H1 (cell line): ENCODE measurements at regions not wholly inside any gene's neighbourhood (a gene's known extent, or its start where the extent isn't known, plus 50 kb on each side); places are given as distances from the start of the nearest gene placed in this dataset.

Experiments used
- ATF3 ChIP-seq: IDR thresholded peaks from 2 replicates; pipeline ENCODE4 v1.6.1; 2011; ENCODE audit warnings: low read depth, mild to moderate bottlenecking, low read length; ENCODE audit not compliant: insufficient read depth
- BRCA1 ChIP-seq: IDR thresholded peaks from 2 replicates; pipeline ENCODE4 v1.6.1; 2012; ENCODE audit warnings: low read depth, low read length, improper control_type of control experiment
- CTCF ChIP-seq, 3 experiments: IDR thresholded peaks; 1 replicate in 2 of 3; 2 replicates in 1 of 3; pipeline versions ENCODE4 v1.5.1 to v1.6.1; 2011; ENCODE audit warnings: low read length in 3 of 3, mild to moderate bottlenecking in 3 of 3, inconsistent platforms in 2 of 3, low read depth in 1 of 3, moderate library complexity in 1 of 3; ENCODE audit not compliant: insufficient read depth in 1 of 3; ENCODE audit errors: control extremely low read depth in 1 of 3
- EZH2 ChIP-seq: fragments of 200-600 bp; sonication (generic); IDR thresholded peaks from 2 replicates; pipeline ENCODE4 v1.7.1; 2012; ENCODE audit warnings: low read depth, mild to moderate bottlenecking, moderate library complexity, low read length, inconsistent platforms; ENCODE audit not compliant: severe bottlenecking
- GABPA ChIP-seq: IDR thresholded peaks from 2 replicates; pipeline ENCODE4 v1.6.1; 2011; ENCODE audit warnings: mild to moderate bottlenecking, low read length, moderate library complexity, borderline replicate concordance; ENCODE audit not compliant: insufficient read depth
- KDM1A ChIP-seq: fragments of 200-600, 300-600 bp; sonication (generic); IDR thresholded peaks from 2 replicates; pipeline ENCODE4 v1.7.1; 2016; ENCODE audit warnings: mild to moderate bottlenecking, low read length, borderline replicate concordance
- MAX ChIP-seq: IDR thresholded peaks from 2 replicates; pipeline ENCODE4 v1.6.1; 2012; ENCODE audit warnings: inconsistent platforms
- PHF8 ChIP-seq: fragments of 200-600 bp; sonication (generic); conservative IDR thresholded peaks from 2 replicates; pipeline ENCODE4 v1.7.1; 2012; ENCODE audit warnings: low read depth, mild to moderate bottlenecking, inconsistent platforms, low read length, moderate library complexity
- POLR2A ChIP-seq, 2 experiments: IDR thresholded peaks; 1 replicate in 1 of 2; 2 replicates in 1 of 2; pipeline ENCODE4 v1.6.1; 2011; ENCODE audit warnings: low read depth in 2 of 2, low read length in 2 of 2, mild to moderate bottlenecking in 2 of 2; ENCODE audit errors: control extremely low read depth in 1 of 2
- RAD21 ChIP-seq, 2 experiments: IDR thresholded peaks in 1 of 2; conservative IDR thresholded peaks in 1 of 2; 2 replicates each; pipeline ENCODE4 v1.6.1; 2011; ENCODE audit warnings: low read depth in 2 of 2, low read length in 2 of 2, improper control_type of control experiment in 1 of 2, inconsistent platforms in 1 of 2, mild to moderate bottlenecking in 1 of 2, moderate library complexity in 1 of 2
- SAP30 ChIP-seq: fragments of 300-600 bp; sonication (generic); IDR thresholded peaks from 2 replicates; pipeline ENCODE4 v1.7.1; 2012; ENCODE audit warnings: low read length, moderate library complexity, mild to moderate bottlenecking, inconsistent platforms; ENCODE audit not compliant: insufficient read depth, insufficient replicate concordance
- TEAD4 ChIP-seq: IDR thresholded peaks from 2 replicates; pipeline ENCODE4 v1.6.1; 2012; ENCODE audit warnings: low read depth, low read length, inconsistent platforms, mixed read lengths
- YY1 ChIP-seq: IDR thresholded peaks from 2 replicates; pipeline ENCODE4 v1.6.1; 2011; ENCODE audit warnings: low read depth, mild to moderate bottlenecking, low read length

GRCh38 chr11:114762408-114762807, 84.1 kb downstream of the NXPE2 start:
- peak; percentile 84 to 92 (median 90) for TF ChIP-seq CTCF (IDR thresholded peaks at IDR 0.05; ENCODE audit: control extremely low read depth in 1 of 3, insufficient read depth in 1 of 3, low read depth in 1 of 3, low read length in 3 of 3)
- no peak for TF ChIP-seq BRCA1
- no peak for TF ChIP-seq EZH2
- TF ChIP-seq ATF3: 0 out of 2 replicates have a peak, but pooled peaks have one; percentile 54
- TF ChIP-seq MAX: no peak
- no peak for TF ChIP-seq YY1
- TF ChIP-seq TEAD4: no peak
- no peak for TF ChIP-seq KDM1A
- TF ChIP-seq SAP30: no peak
- TF ChIP-seq POLR2A (IDR thresholded peaks at IDR 0.05; ENCODE audit: control extremely low read depth in 1 of 2, low read depth in 2 of 2, low read length in 2 of 2): no peak
- TF ChIP-seq RAD21 (IDR thresholded peaks at IDR 0.05 in 1 of 2, conservative IDR thresholded peaks at IDR 0.05 in 1 of 2; ENCODE audit: low read depth in 2 of 2, low read length in 2 of 2): peak; percentile 94 to 95
- TF ChIP-seq GABPA: no peak
- TF ChIP-seq PHF8: no peak
